HEK293T (cell line): ENCODE measurements at regions not wholly inside any gene's neighbourhood (a gene's known extent, or its start where the extent isn't known, plus 50 kb on each side); places are given as distances from the start of the nearest gene placed in this dataset.

Experiments
- CTCF ChIA-PET: fragments of 350-600 bp; formaldehyde crosslinking; extraction: SDS; loops from one replicate; lab custom pipeline; 2021; ENCODE audit warnings: antibody characterized with exemption, inconsistent platforms; lab: Yijun Ruan, JAX
- POLR2A ChIA-PET: fragments of 350-600 bp; formaldehyde crosslinking; extraction: SDS; loops from one replicate; lab custom pipeline; 2020; ENCODE audit warnings: antibody characterized with exemption, inconsistent platforms; lab: Yijun Ruan, JAX
- DNase-seq: peaks from one replicate; pipeline ENCODE4 v3.0.0; 2012; ENCODE audit warnings: mixed read lengths; ENCODE audit errors: extremely low spot score
- ARNT ChIP-seq: fragments of 450-650 bp; IDR thresholded peaks from 2 replicates; pipeline ENCODE4 v1.6.1; 2017; ENCODE audit warnings: mild to moderate bottlenecking
- BHLHE40 ChIP-seq: fragments of 450-650 bp; IDR thresholded peaks from 2 replicates; pipeline ENCODE4 v1.6.1; 2016; ENCODE audit warnings: mild to moderate bottlenecking, moderate library complexity, borderline replicate concordance
- CTBP1 ChIP-seq: fragments of 450-650 bp; IDR thresholded peaks from 2 replicates; pipeline ENCODE4 v1.6.1; 2016; ENCODE audit warnings: borderline replicate concordance
- ELF4 ChIP-seq: fragments of 450-650 bp; IDR thresholded peaks from 2 replicates; pipeline ENCODE4 v1.6.1; 2017; ENCODE audit warnings: antibody characterized with exemption
- FOXA1 ChIP-seq: fragments of 450-650 bp; IDR thresholded peaks from 2 replicates; pipeline ENCODE4 v1.6.1; 2016; ENCODE audit warnings: mild to moderate bottlenecking
- FOXK2 ChIP-seq: fragments of 450-650 bp; IDR thresholded peaks from 2 replicates; pipeline ENCODE4 v1.6.1; 2016; ENCODE audit warnings: mild to moderate bottlenecking
- FOXM1 ChIP-seq: fragments of 450-650 bp; IDR thresholded peaks from 2 replicates; pipeline ENCODE4 v1.6.1; 2017; ENCODE audit warnings: mild to moderate bottlenecking, borderline replicate concordance
- HDGF ChIP-seq: fragments of 450-650 bp; IDR thresholded peaks from 2 replicates; pipeline ENCODE4 v1.6.1; 2017; ENCODE audit warnings: antibody characterized with exemption, borderline replicate concordance
- L3MBTL2 ChIP-seq: fragments of 450-650 bp; conservative IDR thresholded peaks from 2 replicates; pipeline ENCODE4 v1.6.1; 2016; ENCODE audit warnings: mild to moderate bottlenecking
- LEF1 ChIP-seq: fragments of 450-650 bp; IDR thresholded peaks from 2 replicates; pipeline ENCODE4 v1.6.1; 2017; ENCODE audit warnings: mild to moderate bottlenecking, borderline replicate concordance
- NFRKB ChIP-seq: fragments of 450-650 bp; IDR thresholded peaks from 2 replicates; pipeline ENCODE4 v1.6.1; 2016; ENCODE audit warnings: mild to moderate bottlenecking, moderate library complexity
- SP1 ChIP-seq: fragments of 450-650 bp; IDR thresholded peaks from 2 replicates; pipeline ENCODE4 v1.6.1; 2017
- SUZ12 ChIP-seq: fragments of 450-650 bp; IDR thresholded peaks from 2 replicates; pipeline ENCODE4 v1.6.1; 2016; ENCODE audit warnings: mild to moderate bottlenecking
- TARDBP ChIP-seq: fragments of 450-650 bp; IDR thresholded peaks from 2 replicates; pipeline ENCODE4 v1.6.1; 2016
- ZNF384 ChIP-seq: fragments of 450-650 bp; IDR thresholded peaks from 2 replicates; pipeline ENCODE4 v1.6.1; 2016
- TF ChIP-seq, protein P1 (sequence below): fragments of 450-650 bp; IDR thresholded peaks from 2 replicates; pipeline ENCODE4 v1.6.1; 2016

DNA sequence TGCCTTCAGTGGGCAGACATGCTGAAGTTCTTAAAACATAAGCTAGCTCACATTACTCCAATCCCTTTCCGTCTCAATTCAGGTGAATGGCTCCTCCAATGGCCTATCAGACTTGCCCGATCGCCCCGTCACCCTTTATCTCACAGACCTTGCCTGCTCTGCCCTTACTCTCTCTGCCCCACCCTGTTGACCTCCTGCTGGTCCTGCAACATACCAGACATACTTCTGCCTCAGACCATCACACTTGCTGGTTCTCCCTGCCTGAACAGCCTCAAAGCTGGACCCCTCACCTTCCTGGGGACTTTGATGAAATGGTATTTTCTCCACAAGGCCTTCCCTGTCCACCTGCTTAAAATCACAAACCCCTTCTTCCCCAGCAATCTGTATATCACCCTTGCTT, 340.1 kb upstream of the NR3C2 start:
- DNase-seq = no peak

DNA sequence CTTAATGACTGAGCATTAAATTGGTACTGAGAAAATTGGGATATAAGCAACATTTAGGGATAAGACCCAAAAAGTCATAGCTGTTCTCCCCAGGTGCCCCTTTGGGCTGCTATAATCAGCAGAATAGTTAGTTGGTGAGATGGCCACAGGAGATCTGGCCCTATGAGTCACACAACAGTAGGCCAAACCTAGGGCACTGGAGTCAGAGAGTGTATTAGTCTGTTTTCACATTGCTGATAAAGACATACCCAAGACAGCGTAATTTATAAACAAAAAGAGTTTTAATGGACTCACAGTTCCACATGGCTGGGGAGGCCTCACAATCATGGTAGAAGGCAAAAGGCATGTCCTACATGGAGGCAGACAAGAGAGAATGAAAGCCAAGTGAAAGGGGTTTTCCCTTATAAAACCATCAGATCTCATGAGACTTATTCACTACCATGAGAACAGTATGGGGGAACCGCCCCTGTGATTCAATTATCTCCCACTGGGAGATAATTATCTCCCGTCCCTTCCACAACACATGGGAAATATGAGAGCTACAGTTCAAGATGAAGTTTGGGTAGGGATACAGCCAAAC, 338.3 kb upstream of the NR3C2 start:
- CTCF ChIA-PET = interaction anchor here (0.6 kb wide), 3 partner anchors 28 to 1062 kb away, joined by 3 to 5 read pairs (median 3); no protein-coding TSS in a partner anchor
- no peak for TF ChIP-seq ARNT
- TF ChIP-seq BHLHE40 = no peak
- TF ChIP-seq ELF4 = no peak
- TF ChIP-seq HDGF = no peak
- TF ChIP-seq LEF1 = no peak
- TF ChIP-seq SUZ12 = no peak
- TF ChIP-seq SP1 = no peak
- no peak for TF ChIP-seq NFRKB
- no peak for TF ChIP-seq FOXK2
- no peak for TF ChIP-seq TARDBP
- TF ChIP-seq FOXM1 = no peak
- no peak for TF ChIP-seq ZNF384
- TF ChIP-seq CTBP1 = no peak
- no peak for TF ChIP-seq FOXA1
- TF ChIP-seq L3MBTL2 = no peak
- TF ChIP-seq, protein P1, sequence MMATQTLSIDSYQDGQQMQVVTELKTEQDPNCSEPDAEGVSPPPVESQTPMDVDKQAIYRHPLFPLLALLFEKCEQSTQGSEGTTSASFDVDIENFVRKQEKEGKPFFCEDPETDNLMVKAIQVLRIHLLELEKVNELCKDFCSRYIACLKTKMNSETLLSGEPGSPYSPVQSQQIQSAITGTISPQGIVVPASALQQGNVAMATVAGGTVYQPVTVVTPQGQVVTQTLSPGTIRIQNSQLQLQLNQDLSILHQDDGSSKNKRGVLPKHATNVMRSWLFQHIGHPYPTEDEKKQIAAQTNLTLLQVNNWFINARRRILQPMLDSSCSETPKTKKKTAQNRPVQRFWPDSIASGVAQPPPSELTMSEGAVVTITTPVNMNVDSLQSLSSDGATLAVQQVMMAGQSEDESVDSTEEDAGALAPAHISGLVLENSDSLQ = no peak
- no peak for DNase-seq
- POLR2A ChIA-PET = no interaction called here

More for the DNA sequence above, 340.1 kb upstream of the NR3C2 start:
- TF ChIP-seq FOXA1 = no peak
- no peak for TF ChIP-seq SP1
- TF ChIP-seq, protein P1 = no peak
- no peak for TF ChIP-seq SUZ12
- no peak for TF ChIP-seq FOXM1
- ChIA-PET POLR2A (no interaction called here), CTCF (interaction anchor here (0.6 kb wide), 1 partner anchor 654 kb away, joined by 3 read pairs; no protein-coding TSS in a partner anchor)

DNA sequence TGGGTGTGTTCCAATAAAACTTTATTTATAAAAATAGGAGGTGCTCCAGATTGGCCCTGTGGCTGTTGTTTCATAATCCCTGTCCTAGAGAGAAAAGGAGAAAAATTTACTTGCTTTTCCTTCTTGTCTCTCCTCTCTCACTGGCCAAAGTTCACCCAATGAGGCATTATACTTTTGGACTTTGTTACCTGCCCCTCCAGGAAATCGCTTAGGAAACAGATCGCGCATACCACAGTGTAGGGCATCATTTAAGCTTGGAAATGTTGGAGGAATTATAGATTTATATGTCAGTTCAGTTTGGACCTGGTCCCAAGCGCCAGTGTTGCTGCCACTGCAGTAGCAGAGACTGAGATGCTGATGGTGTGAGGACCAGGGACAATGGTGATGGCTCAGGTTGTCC, 337.6 kb upstream of the NR3C2 start:
- ChIA-PET POLR2A (no interaction called here), CTCF (no interaction called here)
- DNase-seq = no peak
- no peak for TF ChIP-seq HDGF
- no peak for TF ChIP-seq FOXA1
- TF ChIP-seq, protein P1 = no peak
- no peak for TF ChIP-seq TARDBP
- no peak for TF ChIP-seq LEF1
- no peak for TF ChIP-seq FOXM1
- no peak for TF ChIP-seq ZNF384
- TF ChIP-seq SUZ12 = no peak
- no peak for TF ChIP-seq NFRKB
- no peak for TF ChIP-seq CTBP1
- TF ChIP-seq BHLHE40 = no peak

DNA sequence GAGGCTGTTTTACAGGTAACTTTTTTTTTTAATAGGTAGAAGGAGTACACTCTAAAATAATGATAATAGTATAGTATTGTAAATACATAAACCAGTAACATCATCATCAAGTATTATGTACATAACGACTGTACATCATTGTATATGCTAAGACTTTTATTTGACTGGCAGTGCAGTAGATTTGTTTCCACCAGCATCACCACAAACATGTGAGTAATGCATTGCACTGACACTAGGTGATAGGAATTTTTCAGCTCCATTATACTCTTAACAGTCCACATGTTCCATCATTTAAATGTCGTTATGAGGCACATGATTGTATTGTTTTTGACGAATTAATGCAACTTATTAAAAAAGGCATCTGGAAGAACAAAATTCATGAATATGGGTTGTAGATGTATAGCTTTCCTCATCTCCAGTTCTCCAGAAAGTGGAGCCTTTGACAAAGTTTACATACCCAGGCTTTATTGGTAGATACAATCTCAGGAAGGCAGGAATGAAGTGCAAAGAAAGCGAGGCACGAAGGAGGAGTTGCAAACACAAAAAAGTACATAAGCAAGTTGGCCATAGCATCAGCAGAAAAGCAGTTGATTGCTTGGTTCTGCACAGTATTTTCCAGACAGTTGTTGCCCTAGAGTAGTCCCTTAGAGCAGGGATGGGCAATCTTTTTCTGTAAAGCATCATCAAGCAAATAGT, 336.9 kb upstream of the NR3C2 start:
- no peak for DNase-seq
- CTCF ChIA-PET = interaction anchor here (0.6 kb wide), 1 partner anchor 101 kb away, joined by 3 read pairs; no protein-coding TSS in a partner anchor
- TF ChIP-seq BHLHE40 (no peak), CTBP1 (no peak), HDGF (no peak), ARNT (no peak), FOXM1 (no peak), SUZ12 (no peak), FOXK2 (no peak), L3MBTL2 (no peak), NFRKB (no peak), LEF1 (no peak), FOXA1 (no peak), ZNF384 (no peak)
- POLR2A ChIA-PET = no interaction called here

DNA sequence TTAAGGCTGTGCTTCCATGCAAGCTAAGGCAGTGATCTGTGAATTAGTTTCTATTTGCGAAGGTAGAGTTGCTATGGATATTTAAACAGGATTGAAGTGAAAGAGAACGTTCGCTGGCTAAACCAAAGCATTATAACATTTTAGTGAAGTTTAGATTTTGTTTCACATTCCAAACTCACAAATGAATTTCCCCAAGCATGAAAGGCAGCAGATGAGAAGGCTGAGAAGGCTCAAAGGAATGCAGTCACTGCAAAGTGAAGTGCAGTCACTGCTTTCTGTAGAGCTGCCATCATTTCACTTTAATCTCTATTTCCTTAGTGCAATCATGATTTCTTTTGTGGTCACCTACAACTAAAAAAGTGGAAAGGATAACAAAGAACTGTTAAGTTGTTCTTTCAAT, 334.7 kb upstream of the NR3C2 start:
- TF ChIP-seq CTBP1 (no peak), FOXK2 (no peak)
- TF ChIP-seq, protein P1 = no peak
- no peak for DNase-seq
- ChIA-PET CTCF (no interaction called here), POLR2A (no interaction called here)

DNA sequence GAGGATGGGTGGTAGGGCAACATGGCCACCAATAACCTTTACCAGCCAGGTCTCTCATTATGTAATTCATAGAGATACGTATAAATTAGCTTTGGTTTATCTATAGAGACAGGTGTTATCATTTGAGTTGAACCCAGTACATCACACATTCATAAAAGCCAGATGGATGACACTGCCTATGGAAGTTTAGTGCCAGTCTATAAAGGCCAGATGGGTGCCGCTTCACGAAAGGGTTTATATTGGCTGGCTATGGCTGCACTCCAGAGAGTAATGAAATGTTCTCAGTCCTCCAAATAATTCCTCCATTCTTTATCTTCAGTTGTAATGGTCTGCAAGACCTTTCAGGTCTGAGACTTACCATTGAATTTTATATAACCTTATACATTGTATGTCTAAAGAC, 331.9 kb upstream of the NR3C2 start:
- TF ChIP-seq BHLHE40 (no peak), FOXM1 (no peak), FOXK2 (no peak), TARDBP (no peak), SP1 (no peak)
- TF ChIP-seq, protein P1 = no peak
- DNase-seq = no peak
- POLR2A ChIA-PET = no interaction called here
- CTCF ChIA-PET = no interaction called here
